Progenitor cell of endocrine pancreas (in vitro differentiated cells): ENCODE measurements at regions not wholly inside any gene's neighbourhood (a gene's known extent, or its start where the extent isn't known, plus 50 kb on each side); places are given as distances from the start of the nearest gene placed in this dataset.

Experiments
- DNase-seq: peaks from one replicate; pipeline ENCODE4 v3.0.0; 2021; ENCODE audit warnings: low spot score; ENCODE audit not compliant: unreplicated experiment
- H3K27ac Mint-ChIP-seq: 2 replicates; pipeline ENCODE4 v1.8.0; 2021; ENCODE audit warnings: mild to moderate bottlenecking, moderate library complexity, mixed read lengths
- H3K27me3 Mint-ChIP-seq: 2 replicates; pipeline ENCODE4 v1.8.0; 2021; ENCODE audit warnings: mixed read lengths
- H3K36me3 Mint-ChIP-seq: 2 replicates; pipeline ENCODE4 v1.8.0; 2022; ENCODE audit warnings: mixed read lengths; ENCODE audit not compliant: insufficient read depth
- H3K4me1 Mint-ChIP-seq: 2 replicates; pipeline ENCODE4 v1.8.0; 2021; ENCODE audit warnings: low read depth, mixed read lengths
- H3K4me3 Mint-ChIP-seq: 2 replicates; pipeline ENCODE4 v1.8.0; 2021; ENCODE audit warnings: low read depth, mild to moderate bottlenecking, moderate library complexity, mixed read lengths
- H3K9me3 Mint-ChIP-seq: 2 replicates; pipeline ENCODE4 v1.8.0; 2021; ENCODE audit warnings: low read depth, mixed read lengths
- CTCF ChIP-seq: fragments of 200-600 bp; sonication (generic); IDR thresholded peaks from one replicate; pipeline ENCODE4 v1.5.0; 2021; ENCODE audit warnings: antibody characterized with exemption, mild to moderate bottlenecking; ENCODE audit not compliant: unreplicated experiment

- no peak overlapping the region for H3K4me3 Mint-ChIP-seq
- H3K4me1 Mint-ChIP-seq: no peaks in the 10 kb centered on the region
- no peak overlapping the region for H3K27ac Mint-ChIP-seq
- no peak for TF ChIP-seq CTCF
- no peaks in the 10 kb centered on the region for H3K36me3 Mint-ChIP-seq
- no peak for DNase-seq
- no peaks in the 10 kb centered on the region for H3K9me3 Mint-ChIP-seq
- H3K27me3 Mint-ChIP-seq: peaks cover 52% of the 10 kb centered on the region
These were observed 103.3 kb upstream of the IGSF21 start for GRCh38 chr1:18004278-18004677.

GRCh38 chr1:18005238-18005637 is 102.4 kb upstream of the IGSF21 start:
- no peaks in the 10 kb centered on the region for H3K36me3 Mint-ChIP-seq
- no peak for TF ChIP-seq CTCF
- H3K4me1 Mint-ChIP-seq: no peaks in the 10 kb centered on the region
- no peak overlapping the region for H3K4me3 Mint-ChIP-seq
- peaks cover 57% of the 10 kb centered on the region for H3K27me3 Mint-ChIP-seq
- H3K27ac Mint-ChIP-seq: no peak overlapping the region
- no peaks in the 10 kb centered on the region for H3K9me3 Mint-ChIP-seq
- DNase-seq: no peak

GRCh38 chr1:18007391-18008041 is 100.1 kb upstream of the IGSF21 start:
- no peak overlapping the region for H3K4me3 Mint-ChIP-seq
- no peaks in the 10 kb centered on the region for H3K36me3 Mint-ChIP-seq
- no peaks in the 10 kb centered on the region for H3K4me1 Mint-ChIP-seq
- peaks cover 57% of the 10 kb centered on the region for H3K27me3 Mint-ChIP-seq
- no peak for DNase-seq
- no peak for TF ChIP-seq CTCF
- no peaks in the 10 kb centered on the region for H3K9me3 Mint-ChIP-seq
- H3K27ac Mint-ChIP-seq: no peak overlapping the region

GRCh38 chr1:18008081-18008480 is 99.5 kb upstream of the IGSF21 start:
- Mint-ChIP-seq H3K4me1 (no peaks in the 10 kb centered on the region), H3K27ac (no peak overlapping the region), H3K36me3 (no peaks in the 10 kb centered on the region), H3K27me3 (peaks cover 56% of the 10 kb centered on the region), H3K9me3 (no peaks in the 10 kb centered on the region), H3K4me3 (no peak overlapping the region)
- no peak for DNase-seq
- no peak for TF ChIP-seq CTCF

- no peak overlapping the region for H3K4me3 Mint-ChIP-seq
- peaks cover 58% of the 10 kb centered on the region for H3K27me3 Mint-ChIP-seq
- H3K9me3 Mint-ChIP-seq: no peaks in the 10 kb centered on the region
- no peak overlapping the region for H3K27ac Mint-ChIP-seq
- no peak for TF ChIP-seq CTCF
- no peaks in the 10 kb centered on the region for H3K4me1 Mint-ChIP-seq
- no peaks in the 10 kb centered on the region for H3K36me3 Mint-ChIP-seq
- no peak for DNase-seq
These were observed 98.5 kb upstream of the IGSF21 start for GRCh38 chr1:18009055-18009454.
